ENCODE measurements at regions not wholly inside any gene's neighbourhood (a gene's known extent, or its start where the extent isn't known, plus 50 kb on each side); places are given as distances from the start of the nearest gene placed in this dataset.
"Not testable (repeated sequence)": the region's sequence is repeated elsewhere in the genome, so short reads cannot be mapped to it uniquely, and the experiment has no call there.

- no peak for TF ChIP-seq CTCF (conservative IDR thresholded peaks at IDR 0.05; ENCODE audit: low read length)
- no peak for DNase-seq (ENCODE audit: low read depth)
- no peak overlapping the region for H3K4me3 ChIP-seq (ENCODE audit: low read length)
Measured at GRCh38 chr12:7591531-7591930, 74.2 kb downstream of the APOBEC1 start.

- not testable (repeated sequence) for H3K4me3 ChIP-seq (ENCODE audit: low read length); DNase-seq (ENCODE audit: low read depth)
Measured at GRCh38 chr12:7590085-7590484, 75.6 kb downstream of the APOBEC1 start.

- peak; percentile 74 for TF ChIP-seq CTCF (conservative IDR thresholded peaks at IDR 0.05; ENCODE audit: low read length)
- peak; percentile 65 for DNase-seq (ENCODE audit: low read depth)
- H3K4me3 ChIP-seq (ENCODE audit: low read length), result not testable (repeated sequence)
Measured at GRCh38 chr12:7588742-7589329, 76.9 kb downstream of the APOBEC1 start.

- not testable (repeated sequence) for DNase-seq (ENCODE audit: low read depth); H3K4me3 ChIP-seq (ENCODE audit: low read length)
Measured at GRCh38 chr12:7584137-7584536, 80.6 kb upstream of the CD163 start.

GRCh38 chr12:7583471-7583870 is 79.9 kb upstream of the CD163 start:
- no peak for TF ChIP-seq CTCF (conservative IDR thresholded peaks at IDR 0.05; ENCODE audit: low read length)
- no peak overlapping the region for H3K4me3 ChIP-seq (ENCODE audit: low read length)
- no peak for DNase-seq (ENCODE audit: low read depth)

- TF ChIP-seq CTCF (conservative IDR thresholded peaks at IDR 0.05; ENCODE audit: low read length), result no peak
- H3K4me3 ChIP-seq (ENCODE audit: low read length), result no peak overlapping the region
- no peak for DNase-seq (ENCODE audit: low read depth)
Measured at GRCh38 chr12:7582796-7583195, 79.2 kb upstream of the CD163 start.

GRCh38 chr12:7581625-7582024 is 78.0 kb upstream of the CD163 start:
- no peak for TF ChIP-seq CTCF (conservative IDR thresholded peaks at IDR 0.05; ENCODE audit: low read length)
- DNase-seq (ENCODE audit: low read depth), result no peak
- no peak overlapping the region for H3K4me3 ChIP-seq (ENCODE audit: low read length)

GRCh38 chr12:7581046-7581445 is 77.5 kb upstream of the CD163 start:
- no peak for TF ChIP-seq CTCF (conservative IDR thresholded peaks at IDR 0.05; ENCODE audit: low read length)
- no peak for DNase-seq (ENCODE audit: low read depth)
- H3K4me3 ChIP-seq (ENCODE audit: low read length), result no peak overlapping the region
